ENCODE measurements at regions not wholly inside any gene's neighbourhood (a gene's known extent, or its start where the extent isn't known, plus 50 kb on each side); places are given as distances from the start of the nearest gene placed in this dataset.
"Not testable (repeated sequence)": the region's sequence is repeated elsewhere in the genome, so short reads cannot be mapped to it uniquely, and the experiment has no call there.

- H3K4me2 ChIP-seq (ENCODE audit: control insufficient read depth, insufficient read depth); H4K20me1 ChIP-seq (ENCODE audit: control insufficient read depth, insufficient read depth); H3K4me1 ChIP-seq (ENCODE audit: control insufficient read depth, insufficient read depth, low read length); H3K79me2 ChIP-seq (ENCODE audit: control insufficient read depth, insufficient read depth, low read length); RAD21 ChIA-PET (ENCODE audit: unreplicated experiment); DNase-seq (ENCODE audit: low read depth, low spot score); FAIRE-seq; H3K9me3 ChIP-seq (replicated peaks; ENCODE audit: control insufficient read depth, insufficient read depth, low read length); H3K27me3 ChIP-seq (replicated peaks in 1 of 2; ENCODE audit: control insufficient read depth in 2 of 2, insufficient read depth in 2 of 2, low read length in 1 of 2); in situ Hi-C loops (cut with MboI); H3K4me3 ChIP-seq; POLR2A ChIA-PET; H3K36me3 ChIP-seq (ENCODE audit: control insufficient read depth in 2 of 2, insufficient read depth in 2 of 2, low read length in 1 of 2); BruUV-seq (replicated peaks); H2AFZ ChIP-seq (ENCODE audit: control insufficient read depth, low read depth, low read length); intact Hi-C loops (cut with micrococcal nuclease; ENCODE audit: unreplicated experiment); H3K27ac ChIP-seq (ENCODE audit: control insufficient read depth, insufficient read depth); SMC1A ChIA-PET (ENCODE audit: uncharacterized antibody, unreplicated experiment); ATAC-seq; H3K9ac ChIP-seq (ENCODE audit: control insufficient read depth, insufficient read depth, low read length); CTCF ChIA-PET: not testable (repeated sequence)
- 6% methylated on average over 6 of the region's 7 CpGs for WGBS (ENCODE audit: insufficient coverage, insufficient replicate concordance, low lambda C conversion rate, missing lambda C conversion rate)
Measured at GRCh38 chr7:150098592-150098991, 224.6 kb upstream of the LRRC61 start.

- BruUV-seq (replicated peaks); H3K4me2 ChIP-seq (ENCODE audit: control insufficient read depth, insufficient read depth); H3K36me3 ChIP-seq (ENCODE audit: control insufficient read depth in 2 of 2, insufficient read depth in 2 of 2, low read length in 1 of 2); ATAC-seq; H3K79me2 ChIP-seq (ENCODE audit: control insufficient read depth, insufficient read depth, low read length); H2AFZ ChIP-seq (ENCODE audit: control insufficient read depth, low read depth, low read length); H3K27me3 ChIP-seq (replicated peaks in 1 of 2; ENCODE audit: control insufficient read depth in 2 of 2, insufficient read depth in 2 of 2, low read length in 1 of 2); POLR2A ChIA-PET; H3K4me1 ChIP-seq (ENCODE audit: control insufficient read depth, insufficient read depth, low read length); in situ Hi-C loops (cut with MboI); FAIRE-seq; SMC1A ChIA-PET (ENCODE audit: uncharacterized antibody, unreplicated experiment); H3K9ac ChIP-seq (ENCODE audit: control insufficient read depth, insufficient read depth, low read length); H3K27ac ChIP-seq (ENCODE audit: control insufficient read depth, insufficient read depth); RAD21 ChIA-PET (ENCODE audit: unreplicated experiment); CTCF ChIA-PET; intact Hi-C loops (cut with micrococcal nuclease; ENCODE audit: unreplicated experiment); DNase-seq (ENCODE audit: low read depth, low spot score); H3K9me3 ChIP-seq (replicated peaks; ENCODE audit: control insufficient read depth, insufficient read depth, low read length); H3K4me3 ChIP-seq; H4K20me1 ChIP-seq (ENCODE audit: control insufficient read depth, insufficient read depth): not testable (repeated sequence)
- 14% methylated on average over 7 of the region's 7 CpGs for WGBS (ENCODE audit: insufficient coverage, insufficient replicate concordance, low lambda C conversion rate, missing lambda C conversion rate)
Measured at GRCh38 chr7:150101282-150101681, 221.9 kb upstream of the LRRC61 start.

GRCh38 chr7:150107283-150107682 is 215.9 kb upstream of the LRRC61 start:
- SMC1A ChIA-PET (ENCODE audit: uncharacterized antibody, unreplicated experiment); CTCF ChIA-PET; BruUV-seq (replicated peaks); H4K20me1 ChIP-seq (ENCODE audit: control insufficient read depth, insufficient read depth); RAD21 ChIA-PET (ENCODE audit: unreplicated experiment); H3K27ac ChIP-seq (ENCODE audit: control insufficient read depth, insufficient read depth); H3K36me3 ChIP-seq (ENCODE audit: control insufficient read depth in 2 of 2, insufficient read depth in 2 of 2, low read length in 1 of 2); H2AFZ ChIP-seq (ENCODE audit: control insufficient read depth, low read depth, low read length); H3K4me1 ChIP-seq (ENCODE audit: control insufficient read depth, insufficient read depth, low read length); H3K27me3 ChIP-seq (replicated peaks in 1 of 2; ENCODE audit: control insufficient read depth in 2 of 2, insufficient read depth in 2 of 2, low read length in 1 of 2); intact Hi-C loops (cut with micrococcal nuclease; ENCODE audit: unreplicated experiment); FAIRE-seq; H3K9me3 ChIP-seq (replicated peaks; ENCODE audit: control insufficient read depth, insufficient read depth, low read length); ATAC-seq; H3K4me2 ChIP-seq (ENCODE audit: control insufficient read depth, insufficient read depth); POLR2A ChIA-PET; H3K79me2 ChIP-seq (ENCODE audit: control insufficient read depth, insufficient read depth, low read length); in situ Hi-C loops (cut with MboI); H3K9ac ChIP-seq (ENCODE audit: control insufficient read depth, insufficient read depth, low read length); H3K4me3 ChIP-seq; DNase-seq (ENCODE audit: low read depth, low spot score): not testable (repeated sequence)
- 0% methylated on average over 1 of the region's 1 CpG for WGBS (ENCODE audit: insufficient coverage, insufficient replicate concordance, low lambda C conversion rate, missing lambda C conversion rate)

GRCh38 chr7:150110375-150110820 is 212.8 kb upstream of the LRRC61 start:
- ATAC-seq, result peak; percentile 91
- BruUV-seq (replicated peaks); H3K9me3 ChIP-seq (replicated peaks; ENCODE audit: control insufficient read depth, insufficient read depth, low read length); POLR2A ChIA-PET; H3K27me3 ChIP-seq (replicated peaks in 1 of 2; ENCODE audit: control insufficient read depth in 2 of 2, insufficient read depth in 2 of 2, low read length in 1 of 2); H3K36me3 ChIP-seq (ENCODE audit: control insufficient read depth in 2 of 2, insufficient read depth in 2 of 2, low read length in 1 of 2); SMC1A ChIA-PET (ENCODE audit: uncharacterized antibody, unreplicated experiment); intact Hi-C loops (cut with micrococcal nuclease; ENCODE audit: unreplicated experiment); DNase-seq (ENCODE audit: low read depth, low spot score); FAIRE-seq; H3K79me2 ChIP-seq (ENCODE audit: control insufficient read depth, insufficient read depth, low read length); CTCF ChIA-PET; H3K9ac ChIP-seq (ENCODE audit: control insufficient read depth, insufficient read depth, low read length); RAD21 ChIA-PET (ENCODE audit: unreplicated experiment); H3K4me1 ChIP-seq (ENCODE audit: control insufficient read depth, insufficient read depth, low read length); H4K20me1 ChIP-seq (ENCODE audit: control insufficient read depth, insufficient read depth); H2AFZ ChIP-seq (ENCODE audit: control insufficient read depth, low read depth, low read length); H3K27ac ChIP-seq (ENCODE audit: control insufficient read depth, insufficient read depth); in situ Hi-C loops (cut with MboI); H3K4me2 ChIP-seq (ENCODE audit: control insufficient read depth, insufficient read depth); H3K4me3 ChIP-seq: not testable (repeated sequence)
- no CpG with 5 or more reads among the region's 5 CpGs for WGBS (ENCODE audit: insufficient coverage, insufficient replicate concordance, low lambda C conversion rate, missing lambda C conversion rate)
